Smooth muscle cell (in vitro differentiated cells): ENCODE measurements at regions not wholly inside any gene's neighbourhood (a gene's known extent, or its start where the extent isn't known, plus 50 kb on each side); places are given as distances from the start of the nearest gene placed in this dataset.

Experiments
- DNase-seq: peaks from one replicate; lab custom pipeline; 2025; ENCODE audit not compliant: unreplicated experiment; lab: John Stamatoyannopoulos, UW
- H2AFZ ChIP-seq: fragments of 200-600 bp; sonication (generic); 2 replicates; pipeline ENCODE4 v1.6.0; 2016; ENCODE audit warnings: antibody characterized with exemption, low read depth, mild to moderate bottlenecking
- H3F3A ChIP-seq: fragments of 200-600 bp; sonication (generic); 2 replicates; pipeline ENCODE4 v1.6.0; 2017; ENCODE audit warnings: antibody characterized with exemption, low read depth
- H3K27ac ChIP-seq: fragments of 200-600 bp; sonication (generic); 2 replicates; pipeline ENCODE4 v1.5.1; 2016; ENCODE audit warnings: low read depth, mild to moderate bottlenecking
- H3K27me3 ChIP-seq: fragments of 200-600 bp; sonication (generic); 2 replicates; pipeline ENCODE4 v1.6.1; 2016; ENCODE audit warnings: low read depth, mild to moderate bottlenecking
- H3K36me3 ChIP-seq: fragments of 200-600 bp; sonication (generic); 2 replicates; pipeline ENCODE4 v1.5.1; 2016; ENCODE audit warnings: low read depth
- H3K4me1 ChIP-seq: fragments of 200-600 bp; sonication (generic); 2 replicates; pipeline ENCODE4 v1.5.1; 2016; ENCODE audit warnings: low read depth
- H3K4me2 ChIP-seq: fragments of 200-600 bp; sonication (generic); 2 replicates; pipeline ENCODE4 v1.6.0; 2016; ENCODE audit warnings: mild to moderate bottlenecking
- H3K4me3 ChIP-seq: fragments of 200-600 bp; sonication (generic); 2 replicates; pipeline ENCODE4 v1.5.1; 2016; ENCODE audit warnings: mild to moderate bottlenecking
- H3K79me2 ChIP-seq: fragments of 200-600 bp; sonication (generic); 2 replicates; pipeline ENCODE4 v1.6.0; 2016; ENCODE audit warnings: low read depth, mild to moderate bottlenecking
- H3K9ac ChIP-seq: fragments of 200-600 bp; sonication (generic); 2 replicates; pipeline ENCODE4 v1.6.0; 2016; ENCODE audit warnings: low read depth
- H3K9me3 ChIP-seq: fragments of 200-600 bp; sonication (generic); replicated peaks from 2 replicates; pipeline ENCODE4 v1.5.1; 2016; ENCODE audit warnings: low read depth
- H4K20me1 ChIP-seq: fragments of 200-600 bp; sonication (generic); 2 replicates; pipeline ENCODE4 v1.6.0; 2016; ENCODE audit warnings: low read depth
- CTCF ChIP-seq: fragments of 200-600 bp; sonication (generic); IDR thresholded peaks from 2 replicates; pipeline ENCODE4 v1.5.1; 2017; ENCODE audit warnings: borderline replicate concordance, mild to moderate bottlenecking, antibody characterized with exemption; ENCODE audit not compliant: insufficient read depth, poor library complexity, severe bottlenecking
- WGBS: methylation state at CpG from one replicate; pipeline ENCODE4 v1.1.7; 2016; ENCODE audit warnings: low lambda C conversion rate; 5-methylcytosine and 5-hydroxymethylcytosine counted together

- H3K9me3 ChIP-seq = no peaks in the 10 kb centered on the region
- WGBS = 88% methylated on average over 3 of the region's 3 CpGs
- no peaks in the 10 kb centered on the region for H4K20me1 ChIP-seq
- H3K27me3 ChIP-seq = no peaks in the 10 kb centered on the region
- no peak overlapping the region for H3K4me3 ChIP-seq
- no peak for TF ChIP-seq CTCF
- no peak overlapping the region for H3K27ac ChIP-seq
- DNase-seq = no peak
- H3K4me1 ChIP-seq = no peaks in the 10 kb centered on the region
- H3K79me2 ChIP-seq = no peaks in the 10 kb centered on the region
- H3K9ac ChIP-seq = no peak overlapping the region
- no peak overlapping the region for H3K4me2 ChIP-seq
- no peak overlapping the region for H2AFZ ChIP-seq
- H3K36me3 ChIP-seq = no peaks in the 10 kb centered on the region
- no peaks in the 10 kb centered on the region for H3F3A ChIP-seq
These were observed 317.4 kb upstream of the UBE2E3 start for GRCh38 chr2:180662941-180663471.

GRCh38 chr2:180662521-180662920, 317.9 kb upstream of the UBE2E3 start:
- Histone ChIP-seq H3K79me2 (no peaks in the 10 kb centered on the region), H4K20me1 (no peaks in the 10 kb centered on the region), H3K9me3 (no peaks in the 10 kb centered on the region), H3K27ac (no peak overlapping the region), H3K4me2 (no peak overlapping the region), H3K9ac (no peak overlapping the region), H3K4me1 (no peaks in the 10 kb centered on the region), H3F3A (no peaks in the 10 kb centered on the region), H2AFZ (no peak overlapping the region), H3K36me3 (no peaks in the 10 kb centered on the region), H3K27me3 (no peaks in the 10 kb centered on the region), H3K4me3 (no peak overlapping the region)
- DNase-seq = no peak
- no peak for TF ChIP-seq CTCF
- WGBS = 96% methylated on average over 1 of the region's 1 CpG

DNA sequence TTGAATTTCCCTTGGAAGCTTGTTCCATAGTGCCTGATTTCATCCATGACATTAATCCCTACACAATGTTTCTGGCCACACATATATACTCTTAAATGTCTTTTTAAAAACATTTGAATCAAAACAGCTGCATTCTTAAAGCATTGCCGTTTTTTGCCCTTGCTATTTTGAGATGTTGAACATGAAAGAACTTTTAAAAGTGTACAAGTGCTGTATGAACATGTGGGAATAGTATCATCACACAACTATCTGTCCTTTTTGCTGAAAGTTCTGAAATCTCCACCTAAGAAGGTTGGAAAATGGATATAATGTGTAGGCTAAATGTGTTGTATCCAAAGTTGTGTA, 318.7 kb upstream of the UBE2E3 start:
- no peak for DNase-seq
- H3K4me2 ChIP-seq = no peak overlapping the region
- H3K36me3 ChIP-seq = no peaks in the 10 kb centered on the region
- no peaks in the 10 kb centered on the region for H3F3A ChIP-seq
- H3K27me3 ChIP-seq = no peaks in the 10 kb centered on the region
- 95% methylated on average over 1 of the region's 1 CpG for WGBS
- H3K4me1 ChIP-seq = no peaks in the 10 kb centered on the region
- H3K27ac ChIP-seq = no peak overlapping the region
- no peak overlapping the region for H3K4me3 ChIP-seq
- H2AFZ ChIP-seq = no peak overlapping the region
- no peaks in the 10 kb centered on the region for H3K79me2 ChIP-seq
- no peak overlapping the region for H3K9ac ChIP-seq
- no peaks in the 10 kb centered on the region for H3K9me3 ChIP-seq
- H4K20me1 ChIP-seq = no peaks in the 10 kb centered on the region
- TF ChIP-seq CTCF = no peak

DNA sequence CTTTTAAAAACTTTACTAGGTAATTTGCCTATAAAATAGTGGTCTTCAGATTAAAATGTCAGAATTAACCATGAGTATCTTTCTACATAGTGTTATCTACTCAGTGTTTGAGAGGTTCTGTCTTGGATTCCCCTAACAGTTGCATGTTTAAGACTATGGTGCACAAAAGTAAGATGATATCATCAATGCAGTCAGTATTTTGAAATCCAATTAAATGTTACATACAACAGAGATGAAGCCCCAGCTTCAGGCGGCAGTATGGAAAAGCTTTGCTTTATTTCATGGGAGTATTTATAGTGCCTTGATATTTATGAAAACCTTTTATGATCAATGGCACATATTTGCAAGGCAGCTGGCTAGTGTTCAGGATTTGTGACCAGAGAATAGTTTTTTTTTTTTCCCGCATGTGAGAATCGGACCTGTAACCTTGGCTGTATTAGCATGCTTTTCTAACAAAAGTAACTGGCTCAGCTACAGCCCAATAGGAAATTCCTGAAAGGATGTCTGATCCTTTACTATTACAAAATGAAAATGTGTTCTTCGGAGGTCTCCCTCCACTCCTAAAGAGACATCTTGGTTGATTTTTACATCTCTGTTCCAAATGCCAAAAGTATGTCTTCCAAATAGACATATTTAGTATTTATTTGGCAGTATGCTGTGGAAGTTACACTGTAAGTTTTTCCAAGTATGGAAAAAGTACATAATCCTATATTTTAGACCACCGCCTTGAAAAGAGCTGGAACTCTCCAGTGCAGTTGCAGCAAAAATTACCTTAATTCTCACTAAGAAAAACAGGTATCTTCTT, 319.3 kb upstream of the UBE2E3 start:
- Histone ChIP-seq H3K4me1 (no peaks in the 10 kb centered on the region), H3K27me3 (no peaks in the 10 kb centered on the region), H3K9me3 (no peaks in the 10 kb centered on the region), H3F3A (no peaks in the 10 kb centered on the region), H3K27ac (no peak overlapping the region), H3K36me3 (no peaks in the 10 kb centered on the region), H3K79me2 (no peaks in the 10 kb centered on the region), H2AFZ (no peak overlapping the region), H4K20me1 (no peaks in the 10 kb centered on the region), H3K4me3 (no peak overlapping the region), H3K4me2 (no peak overlapping the region), H3K9ac (no peak overlapping the region)
- DNase-seq = no peak
- 96% methylated on average over 5 of the region's 5 CpGs for WGBS
- no peak for TF ChIP-seq CTCF
